ENCODE measurements at regions not wholly inside any gene's neighbourhood (a gene's known extent, or its start where the extent isn't known, plus 50 kb on each side); places are given as distances from the start of the nearest gene placed in this dataset.
"Not testable (repeated sequence)": the region's sequence is repeated elsewhere in the genome, so short reads cannot be mapped to it uniquely, and the experiment has no call there.

GRCh38 chr2:122315306-122315705 lies 559.9 kb downstream of the TSN start:
- no peak for DNase-seq (ENCODE audit: low spot score)

GRCh38 chr2:122319539-122320132 lies 564.2 kb downstream of the TSN start:
- DNase-seq (ENCODE audit: low spot score): no peak

- no peak for DNase-seq (ENCODE audit: low spot score)
Observed at GRCh38 chr2:122322815-122323214, 567.4 kb downstream of the TSN start.

- no peak for DNase-seq (ENCODE audit: low spot score)
Observed at GRCh38 chr2:122323927-122324326, 568.5 kb downstream of the TSN start.

- no peak for DNase-seq (ENCODE audit: low spot score)
Observed at GRCh38 chr2:122326471-122326870, 571.0 kb downstream of the TSN start.

- no peak for DNase-seq (ENCODE audit: low spot score)
Observed at GRCh38 chr2:122328816-122329215, 573.4 kb downstream of the TSN start.

GRCh38 chr2:122329278-122329677 lies 573.8 kb downstream of the TSN start:
- no peak for DNase-seq (ENCODE audit: low spot score)

- DNase-seq (ENCODE audit: low spot score): no peak
Observed at GRCh38 chr2:122333932-122334331, 578.5 kb downstream of the TSN start.

GRCh38 chr2:122338000-122338399 lies 582.5 kb downstream of the TSN start:
- no peak for DNase-seq (ENCODE audit: low spot score)

GRCh38 chr2:122340246-122340645 lies 584.8 kb downstream of the TSN start:
- DNase-seq (ENCODE audit: low spot score): no peak

- no peak for DNase-seq (ENCODE audit: low spot score)
Observed at GRCh38 chr2:122341007-122341406, 585.6 kb downstream of the TSN start.

- not testable (repeated sequence) for DNase-seq (ENCODE audit: low spot score)
Observed at GRCh38 chr2:122352151-122352550, 596.7 kb downstream of the TSN start.

- no peak for DNase-seq (ENCODE audit: low spot score)
Observed at GRCh38 chr2:122357998-122358397, 602.5 kb downstream of the TSN start.

GRCh38 chr2:122358729-122359128 lies 603.3 kb downstream of the TSN start:
- DNase-seq (ENCODE audit: low spot score): no peak

GRCh38 chr2:122363885-122364284 lies 608.4 kb downstream of the TSN start:
- DNase-seq (ENCODE audit: low spot score): no peak

GRCh38 chr2:122366427-122366826 lies 611.0 kb downstream of the TSN start:
- DNase-seq (ENCODE audit: low spot score): no peak

- no peak for DNase-seq (ENCODE audit: low spot score)
Observed at GRCh38 chr2:122366969-122367645, 611.7 kb downstream of the TSN start.

GRCh38 chr2:122367646-122368010 lies 612.2 kb downstream of the TSN start:
- no peak for DNase-seq (ENCODE audit: low spot score)

GRCh38 chr2:122368576-122369243 lies 613.3 kb downstream of the TSN start:
- DNase-seq (ENCODE audit: low spot score): no peak

- no peak for DNase-seq (ENCODE audit: low spot score)
Observed at GRCh38 chr2:122378521-122378920, 623.1 kb downstream of the TSN start.

- no peak for DNase-seq (ENCODE audit: low spot score)
Observed at GRCh38 chr2:122384768-122385333, 629.4 kb downstream of the TSN start.

- no peak for DNase-seq (ENCODE audit: low spot score)
Observed at GRCh38 chr2:122388208-122388607, 632.8 kb downstream of the TSN start.

- DNase-seq (ENCODE audit: low spot score): no peak
Observed at GRCh38 chr2:122389694-122390093, 634.2 kb downstream of the TSN start.

Data from ureter (tissue), 1 donor.